Mesenchymal stem cell (in vitro differentiated cells and primary cell): ENCODE measurements at regions not wholly inside any gene's neighbourhood (a gene's known extent, or its start where the extent isn't known, plus 50 kb on each side); places are given as distances from the start of the nearest gene placed in this dataset.

ENCODE experiments used
- DNase-seq: peaks from one replicate; pipeline ENCODE4 v3.0.0-alpha.2; 2013
- H2AFZ ChIP-seq: one replicate; pipeline ENCODE4 v1.6.1; 2013; ENCODE audit warnings: low read depth, mild to moderate bottlenecking, control low read depth, inconsistent platforms, low read length, moderate library complexity
- H2AK5ac ChIP-seq: 2 replicates; pipeline ENCODE4 v1.6.1; 2013; ENCODE audit warnings: low read length, moderate library complexity, mild to moderate bottlenecking, inconsistent platforms; ENCODE audit not compliant: severe bottlenecking
- H2BK120ac ChIP-seq: one replicate; pipeline ENCODE4 v1.6.1; 2013; ENCODE audit warnings: low read depth, mild to moderate bottlenecking, inconsistent platforms, low read length, moderate library complexity
- H2BK12ac ChIP-seq, 2 experiments: one replicate each; pipeline ENCODE4 v1.6.1; 2013; ENCODE audit warnings: inconsistent platforms in 2 of 2, low read length in 2 of 2, mild to moderate bottlenecking in 2 of 2, moderate library complexity in 2 of 2, control low read depth in 1 of 2
- H2BK15ac ChIP-seq: one replicate; pipeline ENCODE4 v1.6.1; 2013; ENCODE audit warnings: mild to moderate bottlenecking, low read depth, inconsistent platforms; ENCODE audit not compliant: poor library complexity, severe bottlenecking
- H2BK5ac ChIP-seq: 2 replicates; pipeline ENCODE4 v1.6.1; 2013; ENCODE audit warnings: low read depth, mild to moderate bottlenecking, low read length, control low read depth, inconsistent platforms; ENCODE audit not compliant: poor library complexity, severe bottlenecking
- H3K14ac ChIP-seq, 2 experiments: one replicate each; pipeline ENCODE4 v1.6.1; 2013; ENCODE audit warnings: inconsistent platforms in 2 of 2, low read length in 2 of 2, control low read depth in 1 of 2, mild to moderate bottlenecking in 1 of 2, moderate library complexity in 1 of 2
- H3K18ac ChIP-seq, 2 experiments: one replicate each; pipeline ENCODE4 v1.6.1; 2013; ENCODE audit warnings: inconsistent platforms in 2 of 2, low read length in 2 of 2, control low read depth in 1 of 2, low read depth in 1 of 2, mild to moderate bottlenecking in 1 of 2
- H3K23ac ChIP-seq, 2 experiments: one replicate each; pipeline ENCODE4 v1.6.1; 2013; ENCODE audit warnings: inconsistent platforms in 2 of 2, low read length in 2 of 2, mild to moderate bottlenecking in 2 of 2, moderate library complexity in 2 of 2, control low read depth in 1 of 2
- H3K27ac ChIP-seq: 2 replicates; pipeline ENCODE4 v1.5.1; 2013; ENCODE audit warnings: mild to moderate bottlenecking, moderate library complexity, low read length, control low read depth, inconsistent platforms; ENCODE audit not compliant: poor library complexity, severe bottlenecking
- H3K27me3 ChIP-seq, 2 experiments: 2 replicates each; pipeline versions ENCODE4 v1.6.1 to v1.7.0; 2013; ENCODE audit warnings: low read length in 2 of 2, mild to moderate bottlenecking in 2 of 2, moderate library complexity in 2 of 2, control low read depth in 1 of 2, inconsistent platforms in 1 of 2; ENCODE audit not compliant: control insufficient read depth in 1 of 2, insufficient read depth in 1 of 2
- H3K36me3 ChIP-seq, 2 experiments: 2 replicates each; pipeline versions ENCODE4 v1.6.1 to v1.7.0; 2013; ENCODE audit warnings: low read length in 2 of 2, control low read depth in 1 of 2, inconsistent platforms in 1 of 2, low read depth in 1 of 2, mild to moderate bottlenecking in 1 of 2; ENCODE audit not compliant: insufficient read depth in 2 of 2, control insufficient read depth in 1 of 2
- H3K4ac ChIP-seq, 2 experiments: one replicate each; pipeline ENCODE4 v1.6.1; 2013; ENCODE audit warnings: inconsistent platforms in 2 of 2, low read length in 2 of 2, mild to moderate bottlenecking in 2 of 2, moderate library complexity in 2 of 2, control low read depth in 1 of 2, low read depth in 1 of 2
- H3K4me1 ChIP-seq: 2 replicates; pipeline ENCODE4 v1.6.1; 2013; ENCODE audit warnings: low read depth, low read length, control low read depth; ENCODE audit not compliant: control insufficient read depth, insufficient read depth
- H3K4me2 ChIP-seq: 2 replicates; pipeline ENCODE4 v1.6.1; 2013; ENCODE audit warnings: low read length, mild to moderate bottlenecking, inconsistent platforms; ENCODE audit not compliant: poor library complexity, severe bottlenecking
- H3K4me3 ChIP-seq, 2 experiments: 2 replicates each; pipeline versions ENCODE4 v1.5.1 to v1.7.0; 2013; ENCODE audit warnings: low read length in 2 of 2, mild to moderate bottlenecking in 2 of 2, control low read depth in 1 of 2, low read depth in 1 of 2; ENCODE audit not compliant: insufficient read depth in 1 of 2
- H3K79me1 ChIP-seq: replicated peaks from 2 replicates; pipeline ENCODE4 v1.6.1; 2013; ENCODE audit warnings: mild to moderate bottlenecking, control low read depth, low read length, inconsistent platforms; ENCODE audit not compliant: poor library complexity, severe bottlenecking
- H3K9ac ChIP-seq: 2 replicates; pipeline ENCODE4 v1.7.0; 2013; ENCODE audit warnings: mild to moderate bottlenecking, low read length, moderate library complexity
- H3K9me3 ChIP-seq: 2 replicates; pipeline ENCODE4 v1.7.0; 2013; ENCODE audit warnings: mild to moderate bottlenecking, low read length; ENCODE audit not compliant: control insufficient read depth
- H4K8ac ChIP-seq: one replicate; pipeline ENCODE4 v1.6.1; 2013; ENCODE audit warnings: inconsistent platforms, mild to moderate bottlenecking, low read length, moderate library complexity
- H4K91ac ChIP-seq: one replicate; pipeline ENCODE4 v1.6.1; 2013; ENCODE audit warnings: mild to moderate bottlenecking, low read length, inconsistent platforms
- WGBS: methylation state at CpG from one replicate; pipeline ENCODE4 v1.1.7; 2013; ENCODE audit warnings: mixed read lengths; 5-methylcytosine and 5-hydroxymethylcytosine counted together

- H4K91ac ChIP-seq = no peak overlapping the region
- H2BK120ac ChIP-seq = no peak overlapping the region
- H3K36me3 ChIP-seq = no peaks in the 10 kb centered on the region
- H3K9me3 ChIP-seq = peaks cover under 1% of the 10 kb centered on the region
- 74% methylated on average over 2 of the region's 2 CpGs for WGBS
- no peak for DNase-seq
- no peak overlapping the region for H2AK5ac ChIP-seq
- H2BK12ac ChIP-seq = no peak overlapping the region
- no peak overlapping the region for H2BK15ac ChIP-seq
- H3K27me3 ChIP-seq = peaks cover 0 to 5% of the 10 kb centered on the region in 2 experiments
- no peak overlapping the region for H3K9ac ChIP-seq
- H3K4ac ChIP-seq = no peak overlapping the region
- no peak overlapping the region for H3K27ac ChIP-seq
- H3K4me2 ChIP-seq = no peak overlapping the region
- H3K23ac ChIP-seq = no peak overlapping the region
- H4K8ac ChIP-seq = no peak overlapping the region
- no peak overlapping the region for H2AFZ ChIP-seq
- H3K14ac ChIP-seq = no peak overlapping the region
- peaks cover 1% of the 10 kb centered on the region for H3K4me1 ChIP-seq
- H3K4me3 ChIP-seq = no peak overlapping the region
- H3K18ac ChIP-seq = no peak overlapping the region
- no peak overlapping the region for H2BK5ac ChIP-seq
- H3K79me1 ChIP-seq = no peaks in the 10 kb centered on the region
These were observed 135.7 kb downstream of the LRRC70 start for GRCh38 chr5:62714296-62714695.

- Histone ChIP-seq H3K79me1 (no peaks in the 10 kb centered on the region), H3K9ac (no peak overlapping the region), H3K36me3 (no peaks in the 10 kb centered on the region), H3K18ac (no peak overlapping the region), H3K27ac (no peak overlapping the region), H3K4ac (no peak overlapping the region), H3K4me3 (no peak overlapping the region), H3K4me2 (no peak overlapping the region), H3K14ac (no peak overlapping the region), H3K23ac (no peak overlapping the region), H2AFZ (no peak overlapping the region), H3K9me3 (peaks cover 17% of the 10 kb centered on the region), H3K4me1 (no peaks in the 10 kb centered on the region), H2AK5ac (no peak overlapping the region), H2BK120ac (no peak overlapping the region), H2BK5ac (no peak overlapping the region), H2BK12ac (no peak overlapping the region), H4K8ac (no peak overlapping the region), H3K27me3 (no peaks in the 10 kb centered on the region), H4K91ac (no peak overlapping the region), H2BK15ac (no peak overlapping the region)
- no CpG with 5 or more reads among the region's 1 CpG for WGBS
- DNase-seq = no peak
These were observed 130.1 kb downstream of the LRRC70 start for GRCh38 chr5:62708481-62709325.

- H3K18ac ChIP-seq = no peak overlapping the region
- no peak overlapping the region for H3K4me3 ChIP-seq
- H3K27me3 ChIP-seq = no peaks in the 10 kb centered on the region
These were observed 128.9 kb downstream of the LRRC70 start for GRCh38 chr5:62707563-62707962.

GRCh38 chr5:62707131-62707530, 128.5 kb downstream of the LRRC70 start:
- H3K4me3 ChIP-seq = no peak overlapping the region
- H2BK5ac ChIP-seq = no peak overlapping the region
- H3K23ac ChIP-seq = no peak overlapping the region
- no peaks in the 10 kb centered on the region for H3K79me1 ChIP-seq
- no peak overlapping the region for H3K4me2 ChIP-seq
- H2BK12ac ChIP-seq = no peak overlapping the region
- no peak overlapping the region for H3K14ac ChIP-seq
- H3K4ac ChIP-seq = no peak overlapping the region
- no peak overlapping the region for H3K9ac ChIP-seq
- H3K36me3 ChIP-seq = no peaks in the 10 kb centered on the region
- no peak overlapping the region for H2BK15ac ChIP-seq
- no peak overlapping the region for H3K18ac ChIP-seq
- H3K27ac ChIP-seq = no peak overlapping the region
- H3K4me1 ChIP-seq = no peaks in the 10 kb centered on the region
- no CpG with 5 or more reads among the region's 2 CpGs for WGBS
- no peak overlapping the region for H4K91ac ChIP-seq
- no peaks in the 10 kb centered on the region for H3K27me3 ChIP-seq
- no peak overlapping the region for H2AK5ac ChIP-seq
- H2BK120ac ChIP-seq = no peak overlapping the region
- DNase-seq = no peak
- H2AFZ ChIP-seq = no peak overlapping the region
- peaks cover 17% of the 10 kb centered on the region for H3K9me3 ChIP-seq
- no peak overlapping the region for H4K8ac ChIP-seq

More at GRCh38 chr5:62707563-62707962, 128.9 kb downstream of the LRRC70 start:
- Histone ChIP-seq H4K91ac (no peak overlapping the region), H3K9me3 (peaks cover 17% of the 10 kb centered on the region), H3K9ac (no peak overlapping the region), H3K4me1 (no peaks in the 10 kb centered on the region), H3K27ac (no peak overlapping the region), H3K23ac (no peak overlapping the region), H2BK15ac (no peak overlapping the region), H2AFZ (no peak overlapping the region), H4K8ac (no peak overlapping the region), H2BK5ac (no peak overlapping the region), H2AK5ac (no peak overlapping the region), H3K36me3 (no peaks in the 10 kb centered on the region), H2BK12ac (no peak overlapping the region), H3K14ac (no peak overlapping the region), H3K4me2 (no peak overlapping the region), H3K79me1 (no peaks in the 10 kb centered on the region), H3K4ac (no peak overlapping the region), H2BK120ac (no peak overlapping the region)
- WGBS = 58% methylated on average over 1 of the region's 1 CpG
- DNase-seq = no peak
